ENCODE measurements at regions not wholly inside any gene's neighbourhood (a gene's known extent, or its start where the extent isn't known, plus 50 kb on each side); places are given as distances from the start of the nearest gene placed in this dataset.

- DNase-seq: no peak
Measured at GRCh38 chr15:69530991-69531664, 78.5 kb downstream of the RPLP1 start.

GRCh38 chr15:69531665-69532027 is 79.0 kb downstream of the RPLP1 start:
- DNase-seq: no peak

- DNase-seq: no peak
Measured at GRCh38 chr15:69532066-69532465, 79.4 kb downstream of the RPLP1 start.

GRCh38 chr15:69532856-69533255 is 80.2 kb downstream of the RPLP1 start:
- no peak for DNase-seq

- DNase-seq: no peak
Measured at GRCh38 chr15:69533522-69533921, 80.9 kb downstream of the RPLP1 start.

- DNase-seq: peak; percentile 16
Measured at GRCh38 chr15:69535101-69535638, 82.6 kb downstream of the RPLP1 start.

- no peak for DNase-seq
Measured at GRCh38 chr15:69535998-69536397, 83.4 kb downstream of the RPLP1 start.

GRCh38 chr15:69536726-69537512 is 84.3 kb downstream of the RPLP1 start:
- no peak for DNase-seq

GRCh38 chr15:69537901-69538300 is 85.3 kb downstream of the RPLP1 start:
- no peak for DNase-seq

GRCh38 chr15:69538379-69538778 is 85.8 kb downstream of the RPLP1 start:
- DNase-seq: no peak

GRCh38 chr15:69539345-69539744 is 86.7 kb downstream of the RPLP1 start:
- DNase-seq: no peak

GRCh38 chr15:69540622-69541021 is 88.0 kb downstream of the RPLP1 start:
- DNase-seq: no peak

GRCh38 chr15:69542028-69542427 is 89.4 kb downstream of the RPLP1 start:
- DNase-seq: no peak

- DNase-seq: no peak
Measured at GRCh38 chr15:69543681-69544364, 91.2 kb downstream of the RPLP1 start.

GRCh38 chr15:69544365-69545113 is 91.9 kb downstream of the RPLP1 start:
- no peak for DNase-seq

- no peak for DNase-seq
Measured at GRCh38 chr15:69546182-69546581, 93.6 kb downstream of the RPLP1 start.

- no peak for DNase-seq
Measured at GRCh38 chr15:69548395-69549180, 96.0 kb downstream of the RPLP1 start.

- DNase-seq: no peak
Measured at GRCh38 chr15:69551391-69552056, 98.9 kb downstream of the RPLP1 start.

GRCh38 chr15:69552057-69552815 is 99.6 kb downstream of the RPLP1 start:
- DNase-seq: no peak

- DNase-seq: no peak
Measured at GRCh38 chr15:69553686-69554085, 101.1 kb downstream of the RPLP1 start.

All from amniotic stem cell (primary cell).